ENCODE measurements at regions not wholly inside any gene's neighbourhood (a gene's known extent, or its start where the extent isn't known, plus 50 kb on each side); places are given as distances from the start of the nearest gene placed in this dataset.

GRCh38 chr3:65240366-65240765 is 552.6 kb upstream of the ADAMTS9 start:
- TF ChIP-seq GLIS1 (tag by site-specific recombination; IDR thresholded peaks at IDR 0.05) (no peak), ZNF146 (tag by site-specific recombination; IDR thresholded peaks at IDR 0.05) (no peak), CTCF (tag by site-specific recombination; IDR thresholded peaks at IDR 0.05) (no peak), ZNF792 (tag by site-specific recombination; IDR thresholded peaks at IDR 0.05) (no peak), ZBTB8A (tag by site-specific recombination; IDR thresholded peaks at IDR 0.05) (no peak), ZNF660 (tag by site-specific recombination; IDR thresholded peaks at IDR 0.05) (no peak), ZIC2 (tag by site-specific recombination; IDR thresholded peaks at IDR 0.05) (no peak), ZNF16 (tag by site-specific recombination; IDR thresholded peaks at IDR 0.05; ENCODE audit: low read depth) (no peak)
- TF ChIP-seq, protein P1, sequence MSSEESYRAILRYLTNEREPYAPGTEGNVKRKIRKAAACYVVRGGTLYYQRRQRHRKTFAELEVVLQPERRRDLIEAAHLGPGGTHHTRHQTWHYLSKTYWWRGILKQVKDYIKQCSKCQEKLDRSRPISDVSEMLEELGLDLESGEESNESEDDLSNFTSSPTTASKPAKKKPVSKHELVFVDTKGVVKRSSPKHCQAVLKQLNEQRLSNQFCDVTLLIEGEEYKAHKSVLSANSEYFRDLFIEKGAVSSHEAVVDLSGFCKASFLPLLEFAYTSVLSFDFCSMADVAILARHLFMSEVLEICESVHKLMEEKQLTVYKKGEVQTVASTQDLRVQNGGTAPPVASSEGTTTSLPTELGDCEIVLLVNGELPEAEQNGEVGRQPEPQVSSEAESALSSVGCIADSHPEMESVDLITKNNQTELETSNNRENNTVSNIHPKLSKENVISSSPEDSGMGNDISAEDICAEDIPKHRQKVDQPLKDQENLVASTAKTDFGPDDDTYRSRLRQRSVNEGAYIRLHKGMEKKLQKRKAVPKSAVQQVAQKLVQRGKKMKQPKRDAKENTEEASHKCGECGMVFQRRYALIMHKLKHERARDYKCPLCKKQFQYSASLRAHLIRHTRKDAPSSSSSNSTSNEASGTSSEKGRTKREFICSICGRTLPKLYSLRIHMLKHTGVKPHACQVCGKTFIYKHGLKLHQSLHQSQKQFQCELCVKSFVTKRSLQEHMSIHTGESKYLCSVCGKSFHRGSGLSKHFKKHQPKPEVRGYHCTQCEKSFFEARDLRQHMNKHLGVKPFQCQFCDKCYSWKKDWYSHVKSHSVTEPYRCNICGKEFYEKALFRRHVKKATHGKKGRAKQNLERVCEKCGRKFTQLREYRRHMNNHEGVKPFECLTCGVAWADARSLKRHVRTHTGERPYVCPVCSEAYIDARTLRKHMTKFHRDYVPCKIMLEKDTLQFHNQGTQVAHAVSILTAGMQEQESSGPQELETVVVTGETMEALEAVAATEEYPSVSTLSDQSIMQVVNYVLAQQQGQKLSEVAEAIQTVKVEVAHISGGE (tag by site-specific recombination; conservative IDR thresholded peaks at IDR 0.05; ENCODE audit: low read depth): no peak

Data from HEK293 (cell line).